GM12878 (cell line): ENCODE measurements at regions not wholly inside any gene's neighbourhood (a gene's known extent, or its start where the extent isn't known, plus 50 kb on each side); places are given as distances from the start of the nearest gene placed in this dataset.

Experiments
- ATAC-seq: fragments of 200-7000 bp; cut with Tn5 transposase; 3 replicates; pipeline ENCODE4 v1.9.1; 2020; ENCODE audit warnings: mild to moderate bottlenecking, moderate library complexity
- BruUV-seq: library from RNA; stranded (reverse); fragments of 400-500 nt; replicated peaks from 2 replicates; lab custom pipeline; 2021; lab: Mats Ljungman, UMichigan
- CTCF ChIA-PET: fragments of 300-600 bp; sonication (Branson Sonifier 250); formaldehyde crosslinking; extraction: SDS; loops from one replicate; lab custom pipeline; 2021; ENCODE audit warnings: inconsistent platforms; lab: Yijun Ruan, JAX
- POLR2A ChIA-PET: fragments of 350-600 bp; formaldehyde crosslinking; extraction: SDS; loops from one replicate; lab custom pipeline; 2021; ENCODE audit warnings: inconsistent platforms; lab: Charles Lee
- RAD21 ChIA-PET: fragments of 300-600 bp; sonication (Branson Sonifier 250); formaldehyde crosslinking; loops from one replicate; lab custom pipeline; 2023; ENCODE audit warnings: antibody characterized with exemption; ENCODE audit not compliant: unreplicated experiment; lab: Charles Lee
- SMC1A ChIA-PET: fragments of 300-600 bp; sonication (Branson Sonifier 250); formaldehyde crosslinking; loops from one replicate; lab custom pipeline; 2023; ENCODE audit not compliant: unreplicated experiment, uncharacterized antibody; lab: Charles Lee
- DNase-seq: peaks from one replicate; pipeline ENCODE4 v3.0.0-alpha.2; 2011; ENCODE audit warnings: low read depth, low spot score
- FAIRE-seq: peaks from 3 replicates; lab custom pipeline; 2011; peaks lifted over from hg19 to GRCh38; lab: Jason Lieb, UNC
- H2AFZ ChIP-seq: 2 replicates; pipeline ENCODE4 v1.6.0; 2011; ENCODE audit warnings: low read depth, low read length, control low read depth; ENCODE audit not compliant: control insufficient read depth
- H3K27ac ChIP-seq: 2 replicates; pipeline ENCODE4 v1.5.1; 2011; ENCODE audit warnings: control low read depth; ENCODE audit not compliant: control insufficient read depth, insufficient read depth
- H3K27me3 ChIP-seq, 2 experiments: replicated peaks in 1 of 2; 2 replicates each; pipeline versions ENCODE4 v1.6.0 to v1.6.1; 2011; ENCODE audit warnings: low read length in 1 of 2; ENCODE audit not compliant: control insufficient read depth in 2 of 2, insufficient read depth in 2 of 2
- H3K36me3 ChIP-seq, 2 experiments: 2 replicates each; pipeline ENCODE4 v1.5.1; 2011; ENCODE audit warnings: low read length in 1 of 2; ENCODE audit not compliant: control insufficient read depth in 2 of 2, insufficient read depth in 2 of 2
- H3K4me1 ChIP-seq: 2 replicates; pipeline ENCODE4 v1.6.1; 2011; ENCODE audit warnings: mild to moderate bottlenecking, low read length, moderate library complexity, mixed read lengths; ENCODE audit not compliant: control insufficient read depth, insufficient read depth
- H3K4me2 ChIP-seq: 2 replicates; pipeline ENCODE4 v1.6.0; 2011; ENCODE audit warnings: control low read depth; ENCODE audit not compliant: control insufficient read depth, insufficient read depth
- H3K4me3 ChIP-seq: fragments of 200-600 bp; sonication (generic); 2 replicates; pipeline ENCODE4 v1.5.1; 2016
- H3K79me2 ChIP-seq: 2 replicates; pipeline ENCODE4 v1.6.0; 2011; ENCODE audit warnings: low read length; ENCODE audit not compliant: control insufficient read depth, insufficient read depth
- H3K9ac ChIP-seq: 2 replicates; pipeline ENCODE4 v1.8.0; 2011; ENCODE audit warnings: low read length, control low read depth, mixed read lengths; ENCODE audit not compliant: control insufficient read depth, insufficient read depth
- H3K9me3 ChIP-seq: replicated peaks from 3 replicates; pipeline ENCODE4 v1.5.1; 2011; ENCODE audit warnings: mild to moderate bottlenecking, low read length; ENCODE audit not compliant: control insufficient read depth, insufficient read depth
- H4K20me1 ChIP-seq: 2 replicates; pipeline ENCODE4 v1.6.0; 2011; ENCODE audit not compliant: control insufficient read depth, insufficient read depth
- ETV6 ChIP-seq, 2 experiments: fragments of 450-650 bp in 1 of 2; IDR thresholded peaks in 1 of 2; conservative IDR thresholded peaks in 1 of 2; 2 replicates each; pipeline ENCODE4 v1.6.1; 2014; ENCODE audit warnings: antibody characterized with exemption in 1 of 2, borderline replicate concordance in 1 of 2, low read depth in 1 of 2, mild to moderate bottlenecking in 1 of 2, moderate library complexity in 1 of 2
- GABPA ChIP-seq: IDR thresholded peaks from 2 replicates; pipeline ENCODE4 v1.6.1; 2014; ENCODE audit warnings: antibody characterized with exemption, low read depth, mild to moderate bottlenecking, inconsistent platforms
- HCFC1 ChIP-seq: fragments of 150-350 bp; IDR thresholded peaks from 2 replicates; pipeline ENCODE4 v1.6.1; 2014; ENCODE audit warnings: low read length
- IKZF1 ChIP-seq: fragments of 450-650 bp; conservative IDR thresholded peaks from 2 replicates; pipeline ENCODE4 v1.6.1; 2017; ENCODE audit warnings: antibody characterized with exemption, mild to moderate bottlenecking
- MTA3 ChIP-seq: IDR thresholded peaks from 2 replicates; pipeline ENCODE4 v1.6.1; 2012; ENCODE audit warnings: low read length, inconsistent platforms, borderline replicate concordance
- MYB ChIP-seq: fragments of 150-350 bp; IDR thresholded peaks from 2 replicates; pipeline ENCODE4 v1.6.1; 2014; ENCODE audit warnings: mild to moderate bottlenecking, low read depth, low read length, borderline replicate concordance
- POU2F2 ChIP-seq: IDR thresholded peaks from 3 replicates; pipeline ENCODE4 v1.6.1; 2011; ENCODE audit warnings: low read depth, mild to moderate bottlenecking, low read length, borderline replicate concordance
- RFX5 ChIP-seq: IDR thresholded peaks from 2 replicates; pipeline ENCODE4 v1.6.1; 2011; ENCODE audit warnings: low read depth, low read length, improper control_type of control experiment
- SIX5 ChIP-seq: IDR thresholded peaks from 2 replicates; pipeline ENCODE4 v1.6.1; 2011; ENCODE audit warnings: mild to moderate bottlenecking, low read depth, low read length, moderate library complexity; ENCODE audit not compliant: severe bottlenecking
- SPI1 ChIP-seq: IDR thresholded peaks from 2 replicates; pipeline ENCODE4 v1.6.1; 2011; ENCODE audit warnings: low read depth, mild to moderate bottlenecking, low read length, moderate library complexity, borderline replicate concordance; ENCODE audit not compliant: insufficient read depth
- ZBED1 ChIP-seq: IDR thresholded peaks from 2 replicates; pipeline ENCODE4 v1.6.1; 2016; ENCODE audit warnings: borderline replicate concordance
- ZNF384 ChIP-seq: IDR thresholded peaks from 2 replicates; pipeline ENCODE4 v1.6.1; 2012; ENCODE audit warnings: low read depth, mild to moderate bottlenecking, low read length, improper control_type of control experiment, borderline replicate concordance
- ZNF622 ChIP-seq: fragments of 450-650 bp; IDR thresholded peaks from 2 replicates; pipeline ENCODE4 v1.6.1; 2017; ENCODE audit warnings: mild to moderate bottlenecking, inconsistent platforms
- ZZZ3 ChIP-seq: IDR thresholded peaks from 2 replicates; pipeline ENCODE4 v1.6.1; 2011; ENCODE audit warnings: low read depth; ENCODE audit not compliant: control insufficient read depth, insufficient read length
- WGBS: methylation state at CpG from one replicate; pipeline ENCODE4 v1.1.6; 2016; ENCODE audit warnings: low lambda C conversion rate; ENCODE audit not compliant: insufficient replicate concordance, insufficient coverage; ENCODE audit errors: missing lambda C conversion rate; 5-methylcytosine and 5-hydroxymethylcytosine counted together
- in situ Hi-C: fragments of 300-500 bp; cut with MboI; formaldehyde crosslinking; loops from 9 replicates; pipeline ENCODE4 v1.14.3; 2018; ENCODE audit warnings: mixed read lengths
- intact Hi-C: fragments of 100-400 bp; cut with micrococcal nuclease; formaldehyde crosslinking; loops from one replicate; pipeline ENCODE4 v1.14.2; 2022; ENCODE audit not compliant: unreplicated experiment
- TF ChIP-seq, protein P1 (sequence below): IDR thresholded peaks from 2 replicates; pipeline ENCODE4 v1.6.1; 2012; ENCODE audit warnings: low read length, inconsistent platforms

DNA sequence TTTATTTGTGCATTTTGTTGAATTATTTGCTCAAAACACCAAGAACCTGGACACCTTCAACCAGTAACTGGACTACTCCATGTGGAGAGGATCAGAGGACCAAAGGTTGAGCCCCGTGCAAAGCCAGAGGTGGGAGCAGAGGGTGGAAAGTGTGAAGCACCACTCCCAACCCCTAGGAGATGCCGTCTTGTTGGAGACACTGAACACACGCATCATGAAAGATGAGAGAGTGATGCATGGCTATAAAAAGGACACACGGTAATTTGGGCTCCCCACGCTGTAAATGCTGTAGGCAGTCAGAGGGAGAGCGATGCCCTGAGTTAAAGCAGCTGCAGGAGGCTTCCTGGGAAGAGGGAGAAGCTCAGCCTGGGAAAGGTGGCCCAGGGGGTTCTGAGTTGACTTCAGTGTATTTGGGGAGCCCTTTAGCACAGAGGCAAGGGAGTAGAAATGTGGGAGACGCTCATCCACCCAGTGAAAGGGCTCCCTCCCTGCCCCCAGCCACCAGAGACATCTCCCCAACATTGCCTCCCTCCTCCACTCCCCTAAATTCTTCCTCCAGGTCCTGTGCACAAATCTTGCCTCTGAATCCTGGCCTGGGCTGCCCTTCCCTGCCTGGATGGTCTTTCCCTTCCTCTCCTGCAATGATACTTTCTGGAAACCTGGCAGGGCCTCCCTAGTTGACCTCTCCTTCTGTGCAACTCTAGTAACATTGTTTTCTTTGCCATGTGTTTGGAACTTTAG, 55.8 kb upstream of the IYD start:
- Histone ChIP-seq H4K20me1 (no peaks in the 10 kb centered on the region), H3K36me3 (no peaks in the 10 kb centered on the region), H3K9ac (no peak overlapping the region), H3K27ac (no peak overlapping the region), H3K79me2 (no peaks in the 10 kb centered on the region), H3K4me1 (no peaks in the 10 kb centered on the region), H3K9me3 (no peaks in the 10 kb centered on the region; the same call in 2 of the 3 replicates), H2AFZ (no peak overlapping the region), H3K4me3 (no peak overlapping the region), H3K4me2 (no peak overlapping the region), H3K27me3 (no peaks in the 10 kb centered on the region; a peak in 1 of 4 replicates)
- DNase-seq = no peak
- WGBS = 15% methylated on average over 7 of the region's 7 CpGs
- CTCF ChIA-PET = no interaction called here
- RAD21 ChIA-PET = no interaction called here
- SMC1A ChIA-PET = no interaction called here
- FAIRE-seq = no peak
- in situ Hi-C loops = no loop called here
- TF ChIP-seq RFX5 = no peak
- no peak for TF ChIP-seq SPI1
- no peak for TF ChIP-seq ZBED1
- no peak for TF ChIP-seq MYB
- intact Hi-C loops = no loop called here
- no peak for ATAC-seq
- BruUV-seq = no TSS peak
- POLR2A ChIA-PET = no interaction called here

DNA sequence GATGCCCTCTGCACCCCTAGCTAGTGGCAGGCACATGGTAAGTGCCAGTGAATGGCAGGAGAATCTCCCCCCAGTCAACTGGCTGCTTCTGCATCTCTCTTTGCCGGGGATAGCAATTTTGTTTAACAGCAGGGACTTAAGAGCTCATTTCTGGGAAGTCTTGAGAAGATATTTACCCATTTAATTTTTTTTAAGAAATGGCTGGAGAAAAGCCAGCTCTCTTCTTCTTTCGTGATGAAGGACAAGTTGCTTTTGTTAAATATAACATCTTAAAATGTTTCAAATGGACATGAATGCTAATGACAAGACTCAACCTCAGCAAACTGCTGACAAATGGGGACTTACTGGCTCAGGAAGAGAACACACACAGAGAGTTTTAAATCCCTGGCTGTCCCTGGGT, 55.0 kb upstream of the IYD start:
- no peaks in the 10 kb centered on the region for H3K4me1 ChIP-seq
- RAD21 ChIA-PET = no interaction called here
- no peak for DNase-seq
- H3K9ac ChIP-seq = no peak overlapping the region
- no peaks in the 10 kb centered on the region for H4K20me1 ChIP-seq
- SMC1A ChIA-PET = no interaction called here
- H3K79me2 ChIP-seq = no peaks in the 10 kb centered on the region
- no peaks in the 10 kb centered on the region for H3K36me3 ChIP-seq
- intact Hi-C loops (no loop called here), in situ Hi-C loops (no loop called here)
- no peak for FAIRE-seq
- H2AFZ ChIP-seq = no peak overlapping the region
- H3K9me3 ChIP-seq = no peaks in the 10 kb centered on the region; the same call in 2 of the 3 replicates
- no peak overlapping the region for H3K4me2 ChIP-seq
- POLR2A ChIA-PET = no interaction called here
- no peak for ATAC-seq
- CTCF ChIA-PET = no interaction called here
- no TSS peak for BruUV-seq
- no peak overlapping the region for H3K27ac ChIP-seq
- H3K27me3 ChIP-seq = no peaks in the 10 kb centered on the region; a peak in 1 of 4 replicates
- no peak overlapping the region for H3K4me3 ChIP-seq
- WGBS = 8% methylated on average over 2 of the region's 2 CpGs
- TF ChIP-seq ZZZ3 (no peak), GABPA (no peak), POU2F2 (no peak), MTA3 (no peak), ZNF384 (no peak), SIX5 (no peak), HCFC1 (no peak), ZBED1 (no peak), ETV6 (conservative IDR thresholded peaks at IDR 0.05 in 1 of 2, IDR thresholded peaks at IDR 0.05 in 1 of 2; ENCODE audit: borderline replicate concordance in 1 of 2, low read depth in 1 of 2) (no peak), IKZF1 (no peak), ZNF622 (no peak)
- TF ChIP-seq, protein P1, sequence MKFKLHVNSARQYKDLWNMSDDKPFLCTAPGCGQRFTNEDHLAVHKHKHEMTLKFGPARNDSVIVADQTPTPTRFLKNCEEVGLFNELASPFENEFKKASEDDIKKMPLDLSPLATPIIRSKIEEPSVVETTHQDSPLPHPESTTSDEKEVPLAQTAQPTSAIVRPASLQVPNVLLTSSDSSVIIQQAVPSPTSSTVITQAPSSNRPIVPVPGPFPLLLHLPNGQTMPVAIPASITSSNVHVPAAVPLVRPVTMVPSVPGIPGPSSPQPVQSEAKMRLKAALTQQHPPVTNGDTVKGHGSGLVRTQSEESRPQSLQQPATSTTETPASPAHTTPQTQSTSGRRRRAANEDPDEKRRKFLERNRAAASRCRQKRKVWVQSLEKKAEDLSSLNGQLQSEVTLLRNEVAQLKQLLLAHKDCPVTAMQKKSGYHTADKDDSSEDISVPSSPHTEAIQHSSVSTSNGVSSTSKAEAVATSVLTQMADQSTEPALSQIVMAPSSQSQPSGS = no peak
